Osteoblast (primary cell): ENCODE measurements at regions not wholly inside any gene's neighbourhood (a gene's known extent, or its start where the extent isn't known, plus 50 kb on each side); places are given as distances from the start of the nearest gene placed in this dataset.

Experiments used
- DNase-seq: peaks from one replicate; pipeline ENCODE4 v3.0.0; 2011; ENCODE audit warnings: low spot score, mixed read lengths; ENCODE audit not compliant: insufficient read length; ENCODE audit errors: missing footprints
- H2AFZ ChIP-seq: 2 replicates; pipeline ENCODE4 v1.6.0; 2011; ENCODE audit warnings: mild to moderate bottlenecking, low read length
- H3K27ac ChIP-seq: 2 replicates; pipeline ENCODE4 v1.5.1; 2011; ENCODE audit warnings: mild to moderate bottlenecking, low read depth, low read length, moderate library complexity
- H3K27me3 ChIP-seq: 2 replicates; pipeline ENCODE4 v1.6.0; 2012; ENCODE audit warnings: mild to moderate bottlenecking, control low read depth, inconsistent platforms, low read length, moderate library complexity; ENCODE audit not compliant: insufficient read depth
- H3K36me3 ChIP-seq: 2 replicates; pipeline ENCODE4 v1.5.1; 2011; ENCODE audit warnings: mild to moderate bottlenecking, low read length, control low read depth, moderate library complexity; ENCODE audit not compliant: insufficient read depth
- H3K4me1 ChIP-seq: 2 replicates; pipeline ENCODE4 v1.5.1; 2011; ENCODE audit warnings: mild to moderate bottlenecking, low read length, control low read depth, moderate library complexity; ENCODE audit not compliant: insufficient read depth
- H3K4me2 ChIP-seq: 2 replicates; pipeline ENCODE4 v1.6.0; 2011; ENCODE audit warnings: mild to moderate bottlenecking, low read length; ENCODE audit not compliant: insufficient read depth
- H3K4me3 ChIP-seq: fragments of 200-600 bp; sonication (generic); 3 replicates; pipeline ENCODE4 v1.5.1; 2012; ENCODE audit warnings: mild to moderate bottlenecking, low read length, inconsistent platforms; ENCODE audit not compliant: insufficient read depth
- H3K79me2 ChIP-seq: 2 replicates; pipeline ENCODE4 v1.6.0; 2012; ENCODE audit warnings: mild to moderate bottlenecking, low read length, control low read depth, inconsistent platforms; ENCODE audit not compliant: insufficient read depth
- H3K9me3 ChIP-seq: 2 replicates; pipeline ENCODE4 v1.5.1; 2011; ENCODE audit warnings: low read depth, low read length, control low read depth
- H4K20me1 ChIP-seq: 2 replicates; pipeline ENCODE4 v1.6.0; 2012; ENCODE audit warnings: mild to moderate bottlenecking, low read length, control low read depth; ENCODE audit not compliant: insufficient read depth
- TF ChIP-seq, protein P1 (sequence below): IDR thresholded peaks from 2 replicates; pipeline ENCODE4 v1.5.1; 2011; ENCODE audit warnings: mild to moderate bottlenecking, low read depth, low read length, moderate library complexity; ENCODE audit errors: extremely low read depth

DNA sequence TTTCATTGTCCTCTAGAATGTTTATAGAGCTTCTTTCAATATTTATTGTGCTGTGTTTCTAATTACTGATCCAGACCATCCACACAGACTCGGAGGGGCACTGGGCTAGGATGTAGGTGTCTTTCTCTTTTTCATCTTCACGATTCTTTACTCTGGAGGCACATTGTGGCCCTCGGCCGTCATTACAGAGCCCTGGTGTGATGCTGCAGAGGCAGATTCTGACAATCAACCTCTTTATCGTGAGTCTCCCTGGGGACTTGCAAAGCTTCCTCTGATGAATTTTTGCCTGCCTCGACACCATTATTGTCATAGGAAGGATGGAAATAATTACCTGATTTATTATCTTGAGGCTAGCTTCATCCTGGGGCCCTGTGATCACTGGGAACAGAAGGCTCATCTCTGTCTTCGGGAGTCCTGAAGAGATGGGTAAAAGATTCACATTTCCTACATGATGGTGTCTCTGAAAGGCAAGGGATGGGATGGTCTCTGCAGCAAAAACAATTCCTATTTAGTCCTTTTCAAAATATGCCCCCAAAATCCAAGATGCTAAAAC is 89.4 kb downstream of the SEC16B start:
- no peak overlapping the region for H3K27ac ChIP-seq
- H3K9me3 ChIP-seq = no peaks in the 10 kb centered on the region
- H3K4me1 ChIP-seq = no peaks in the 10 kb centered on the region
- H2AFZ ChIP-seq = no peak overlapping the region
- H4K20me1 ChIP-seq = no peaks in the 10 kb centered on the region
- TF ChIP-seq, protein P1, sequence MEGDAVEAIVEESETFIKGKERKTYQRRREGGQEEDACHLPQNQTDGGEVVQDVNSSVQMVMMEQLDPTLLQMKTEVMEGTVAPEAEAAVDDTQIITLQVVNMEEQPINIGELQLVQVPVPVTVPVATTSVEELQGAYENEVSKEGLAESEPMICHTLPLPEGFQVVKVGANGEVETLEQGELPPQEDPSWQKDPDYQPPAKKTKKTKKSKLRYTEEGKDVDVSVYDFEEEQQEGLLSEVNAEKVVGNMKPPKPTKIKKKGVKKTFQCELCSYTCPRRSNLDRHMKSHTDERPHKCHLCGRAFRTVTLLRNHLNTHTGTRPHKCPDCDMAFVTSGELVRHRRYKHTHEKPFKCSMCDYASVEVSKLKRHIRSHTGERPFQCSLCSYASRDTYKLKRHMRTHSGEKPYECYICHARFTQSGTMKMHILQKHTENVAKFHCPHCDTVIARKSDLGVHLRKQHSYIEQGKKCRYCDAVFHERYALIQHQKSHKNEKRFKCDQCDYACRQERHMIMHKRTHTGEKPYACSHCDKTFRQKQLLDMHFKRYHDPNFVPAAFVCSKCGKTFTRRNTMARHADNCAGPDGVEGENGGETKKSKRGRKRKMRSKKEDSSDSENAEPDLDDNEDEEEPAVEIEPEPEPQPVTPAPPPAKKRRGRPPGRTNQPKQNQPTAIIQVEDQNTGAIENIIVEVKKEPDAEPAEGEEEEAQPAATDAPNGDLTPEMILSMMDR = no peak
- H3K79me2 ChIP-seq = no peaks in the 10 kb centered on the region
- H3K36me3 ChIP-seq = no peaks in the 10 kb centered on the region
- H3K27me3 ChIP-seq = no peaks in the 10 kb centered on the region
- H3K4me2 ChIP-seq = no peak overlapping the region
- H3K4me3 ChIP-seq = no peak overlapping the region
- DNase-seq = no peak

GRCh38 chr1:177877086-177877485 is 92.8 kb downstream of the SEC16B start:
- TF ChIP-seq, protein P1 = no peak
- Histone ChIP-seq H4K20me1 (no peaks in the 10 kb centered on the region), H3K27ac (no peak overlapping the region), H3K27me3 (no peaks in the 10 kb centered on the region), H3K79me2 (no peaks in the 10 kb centered on the region), H3K36me3 (no peaks in the 10 kb centered on the region), H3K4me3 (no peak overlapping the region), H3K4me1 (no peaks in the 10 kb centered on the region), H2AFZ (no peak overlapping the region), H3K4me2 (no peak overlapping the region), H3K9me3 (no peaks in the 10 kb centered on the region)
- no peak for DNase-seq

DNA sequence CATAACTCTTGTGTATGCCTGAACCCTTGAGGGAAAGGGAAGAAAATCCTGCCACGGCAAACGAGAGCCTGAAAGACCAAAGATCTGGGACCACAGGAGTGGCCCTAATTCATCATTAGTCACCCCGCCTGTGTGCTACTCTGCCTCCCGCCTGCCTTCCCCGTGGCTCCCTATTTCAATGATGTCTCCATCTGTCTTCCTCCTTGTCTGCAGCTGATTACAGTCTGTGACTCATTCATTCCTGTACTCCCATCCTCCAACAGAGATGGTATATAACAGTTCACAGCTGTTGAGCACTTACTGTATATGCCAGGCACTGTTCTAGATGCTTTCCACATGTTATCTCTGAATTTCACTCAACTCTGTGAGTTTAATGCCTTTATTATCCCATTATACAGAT is 96.6 kb downstream of the SEC16B start:
- Histone ChIP-seq H3K27ac (no peak overlapping the region), H2AFZ (no peak overlapping the region), H3K4me2 (peak overlapping the region; percentile 55), H3K9me3 (no peaks in the 10 kb centered on the region), H3K4me1 (no peaks in the 10 kb centered on the region), H3K4me3 (no peak overlapping the region), H3K36me3 (no peaks in the 10 kb centered on the region), H3K27me3 (no peaks in the 10 kb centered on the region), H4K20me1 (no peaks in the 10 kb centered on the region), H3K79me2 (no peaks in the 10 kb centered on the region)
- DNase-seq = peak; percentile 51
- TF ChIP-seq, protein P1 = no peak

- H4K20me1 ChIP-seq = no peaks in the 10 kb centered on the region
- H2AFZ ChIP-seq = no peak overlapping the region
- no peak overlapping the region for H3K4me2 ChIP-seq
- no peaks in the 10 kb centered on the region for H3K36me3 ChIP-seq
- no peaks in the 10 kb centered on the region for H3K9me3 ChIP-seq
- H3K4me1 ChIP-seq = no peaks in the 10 kb centered on the region
- H3K27me3 ChIP-seq = no peaks in the 10 kb centered on the region
- TF ChIP-seq, protein P1 = no peak
- no peak for DNase-seq
- H3K79me2 ChIP-seq = no peaks in the 10 kb centered on the region
- H3K4me3 ChIP-seq = no peak overlapping the region
- no peak overlapping the region for H3K27ac ChIP-seq
Measured at GRCh38 chr1:177872308-177872900, 97.5 kb downstream of the SEC16B start.
